HCT116 (cell line): ENCODE measurements at regions not wholly inside any gene's neighbourhood (a gene's known extent, or its start where the extent isn't known, plus 50 kb on each side); places are given as distances from the start of the nearest gene placed in this dataset.

ENCODE experiments used
- ATAC-seq: fragments of 200-7000 bp; cut with Tn5 transposase; 2 replicates; pipeline ENCODE4 v1.9.1; 2020; ENCODE audit warnings: mild to moderate bottlenecking, moderate library complexity
- BruUV-seq: library from RNA; stranded (reverse); fragments of 400-500 nt; replicated peaks from 2 replicates; lab custom pipeline; 2021; lab: Mats Ljungman, UMichigan
- CTCF ChIA-PET: fragments of 300-600 bp; sonication (Branson Sonifier 250); formaldehyde crosslinking; loops from one replicate; lab custom pipeline; 2021; ENCODE audit warnings: antibody characterized with exemption; lab: Charles Lee
- POLR2A ChIA-PET: fragments of 300-600, 350-600 bp; sonication (Branson Sonifier 250); formaldehyde crosslinking; loops from one replicate; lab custom pipeline; 2021; ENCODE audit warnings: antibody characterized with exemption; lab: Charles Lee
- RAD21 ChIA-PET, 2 experiments: fragments of 300-600 bp; sonication (Branson Sonifier 250); formaldehyde crosslinking; loops; one replicate each; lab custom pipeline; 2023; ENCODE audit warnings: low total read pairs in 2 of 2; ENCODE audit not compliant: uncharacterized antibody in 2 of 2, unreplicated experiment in 2 of 2, low non-redundant PET in 1 of 2; lab: Charles Lee
- DNase-seq: peaks from one replicate; pipeline ENCODE4 v3.0.0-alpha.2; 2010; ENCODE audit warnings: low read depth, low spot score
- H2AFZ ChIP-seq: fragments of 200-600 bp; shearing (Covaris generic), sonication (generic); 2 replicates; pipeline ENCODE4 v1.6.1; 2017; ENCODE audit warnings: low read depth, mixed run types, mixed read lengths, antibody characterized with exemption, low read length; ENCODE audit not compliant: poor library complexity, severe bottlenecking
- H3K27ac ChIP-seq: 2 replicates; pipeline ENCODE4 v1.5.1; 2012; ENCODE audit warnings: low read depth, low read length
- H3K27me3 ChIP-seq: fragments of 200-600 bp; sonication (generic); 2 replicates; pipeline ENCODE4 v1.6.1; 2016; ENCODE audit warnings: mixed run types, low read length, mixed read lengths; ENCODE audit not compliant: insufficient read depth
- H3K36me3 ChIP-seq, 2 experiments: fragments of 200-500 bp in 1 of 2; fragments of 200-600 bp in 1 of 2; sonication (Bioruptor generic) in 1 of 2; sonication (generic) in 1 of 2; 2 replicates each; pipeline versions ENCODE4 v1.5.1 to v1.6.1; 2014 to 2016; ENCODE audit warnings: low read length in 2 of 2, inconsistent platforms in 1 of 2, mixed read lengths in 1 of 2, mixed run types in 1 of 2; ENCODE audit not compliant: insufficient read depth in 2 of 2, control insufficient read depth in 1 of 2
- H3K4me1 ChIP-seq, 2 experiments: fragments of 200-600 bp in 1 of 2; sonication (generic) in 1 of 2; 2 replicates each; pipeline versions ENCODE4 v1.5.1 to v1.6.1; 2012 to 2017; ENCODE audit warnings: low read length in 2 of 2, inconsistent platforms in 1 of 2, mild to moderate bottlenecking in 1 of 2, mixed read lengths in 1 of 2, mixed run types in 1 of 2, moderate library complexity in 1 of 2; ENCODE audit not compliant: insufficient read depth in 2 of 2, control insufficient read depth in 1 of 2
- H3K4me2 ChIP-seq: fragments of 200-600 bp; sonication (generic); 2 replicates; pipeline ENCODE4 v1.6.1; 2017; ENCODE audit warnings: mixed run types, low read length, mixed read lengths
- H3K4me3 ChIP-seq, 2 experiments: fragments of 200-600 bp in 1 of 2; sonication (generic) in 1 of 2; replicated peaks in 1 of 2; 2 replicates each; pipeline ENCODE4 v1.5.1; 2011 to 2016; ENCODE audit warnings: low read length in 2 of 2, control low read depth in 1 of 2, low read depth in 1 of 2, mild to moderate bottlenecking in 1 of 2, mixed read lengths in 1 of 2, mixed run types in 1 of 2
- H3K79me2 ChIP-seq: fragments of 200-600 bp; sonication (generic); 2 replicates; pipeline ENCODE4 v1.6.1; 2017; ENCODE audit warnings: mild to moderate bottlenecking, mixed run types, low read length, moderate library complexity, mixed read lengths; ENCODE audit not compliant: insufficient read depth
- H3K9ac ChIP-seq: fragments of 200-600 bp; sonication (generic); 2 replicates; pipeline ENCODE4 v1.6.1; 2016; ENCODE audit warnings: low read length, mixed read lengths
- H3K9me2 ChIP-seq: fragments of 200-600 bp; sonication (generic), shearing (Covaris generic); 2 replicates; pipeline ENCODE4 v1.6.1; 2017; ENCODE audit warnings: mixed run types, mild to moderate bottlenecking, moderate library complexity; ENCODE audit not compliant: insufficient read depth
- H3K9me3 ChIP-seq, 2 experiments: fragments of 200-500 bp in 1 of 2; fragments of 200-600 bp in 1 of 2; sonication (Bioruptor generic) in 1 of 2; sonication (generic) in 1 of 2; 2 replicates each; pipeline ENCODE4 v1.6.1; 2014 to 2017; ENCODE audit warnings: low read length in 2 of 2, mixed read lengths in 2 of 2, inconsistent platforms in 1 of 2, low read depth in 1 of 2, mild to moderate bottlenecking in 1 of 2, mixed run types in 1 of 2, moderate library complexity in 1 of 2; ENCODE audit not compliant: control insufficient read depth in 1 of 2, insufficient read depth in 1 of 2
- H4K20me1 ChIP-seq: fragments of 200-600 bp; sonication (generic), shearing (Covaris generic); 2 replicates; pipeline ENCODE4 v1.6.1; 2017; ENCODE audit warnings: mixed run types, mild to moderate bottlenecking, moderate library complexity; ENCODE audit not compliant: insufficient read depth
- CBX3 ChIP-seq: IDR thresholded peaks from 2 replicates; pipeline ENCODE4 v1.6.1; 2012; ENCODE audit warnings: low read depth
- ELF1 ChIP-seq: IDR thresholded peaks from 2 replicates; pipeline ENCODE4 v1.6.1; 2012; ENCODE audit warnings: low read depth, borderline replicate concordance
- EZH2 ChIP-seq: fragments of 200-600 bp; sonication (generic); IDR thresholded peaks from 2 replicates; pipeline ENCODE4 v1.6.1; 2017; ENCODE audit warnings: antibody characterized with exemption, mixed run types
- EZH2phosphoT487 ChIP-seq: fragments of 200-600 bp; IDR thresholded peaks from 2 replicates; pipeline ENCODE4 v1.6.1; 2018; ENCODE audit warnings: antibody characterized with exemption, borderline replicate concordance
- FOSL1 ChIP-seq: IDR thresholded peaks from 2 replicates; pipeline ENCODE4 v1.6.1; 2012; ENCODE audit warnings: low read depth
- JUND ChIP-seq: IDR thresholded peaks from 2 replicates; pipeline ENCODE4 v1.6.1; 2012
- POLR2A ChIP-seq: IDR thresholded peaks from 2 replicates; pipeline ENCODE4 v1.7.0; 2011; ENCODE audit warnings: borderline replicate concordance; ENCODE audit not compliant: insufficient read depth, insufficient read length; ENCODE audit errors: extremely low read depth
- POLR2AphosphoS5 ChIP-seq: IDR thresholded peaks from 2 replicates; pipeline ENCODE4 v1.6.1; 2011; ENCODE audit warnings: mild to moderate bottlenecking, low read depth, low read length, moderate library complexity
- RAD21 ChIP-seq: IDR thresholded peaks from 2 replicates; pipeline ENCODE4 v1.6.1; 2012; ENCODE audit warnings: low read depth, mild to moderate bottlenecking
- SIN3A ChIP-seq: IDR thresholded peaks from 2 replicates; pipeline ENCODE4 v1.6.1; 2012; ENCODE audit warnings: low read depth
- SP1 ChIP-seq: IDR thresholded peaks from 2 replicates; pipeline ENCODE4 v1.6.1; 2012; ENCODE audit warnings: low read depth
- SRF ChIP-seq: IDR thresholded peaks from 2 replicates; pipeline ENCODE4 v1.6.1; 2012; ENCODE audit warnings: low read depth
- TCF7L2 ChIP-seq: IDR thresholded peaks from 2 replicates; pipeline ENCODE4 v1.7.0; 2011; ENCODE audit warnings: borderline replicate concordance, inconsistent platforms; ENCODE audit not compliant: insufficient read depth, insufficient read length; ENCODE audit errors: extremely low read depth
- YY1 ChIP-seq: IDR thresholded peaks from 2 replicates; pipeline ENCODE4 v1.6.1; 2011; ENCODE audit warnings: low read length, low read depth, moderate library complexity, mild to moderate bottlenecking; ENCODE audit not compliant: insufficient replicate concordance; ENCODE audit errors: extremely low read depth
- ZFX ChIP-seq: fragments of 450-650 bp; IDR thresholded peaks from 2 replicates; pipeline ENCODE4 v1.6.1; 2017
- ZNF274 ChIP-seq: fragments of 200-500 bp; sonication (Bioruptor generic); IDR thresholded peaks from 2 replicates; pipeline ENCODE4 v1.6.1; 2014; ENCODE audit warnings: mild to moderate bottlenecking, low read depth, low read length, inconsistent platforms
- intact Hi-C: fragments of 100-400 bp; cut with micrococcal nuclease; formaldehyde crosslinking; loops from 2 replicates; pipeline ENCODE4 v1.10.0; 2022
- TF ChIP-seq, protein P1 (sequence below), 3 experiments: fragments of 200-600 bp in 1 of 3; sonication (generic) in 1 of 3; IDR thresholded peaks in 2 of 3; conservative IDR thresholded peaks in 1 of 3; 2 replicates each; pipeline ENCODE4 v1.5.1; 2012 to 2017; ENCODE audit warnings: low read depth in 2 of 3, low read length in 2 of 3, antibody characterized with exemption in 1 of 3, borderline replicate concordance in 1 of 3, control low read depth in 1 of 3, mild to moderate bottlenecking in 1 of 3, mixed read lengths in 1 of 3, mixed run types in 1 of 3, moderate library complexity in 1 of 3; ENCODE audit not compliant: insufficient read depth in 1 of 3
- TF ChIP-seq, protein P2 (sequence below): IDR thresholded peaks from 2 replicates; pipeline ENCODE4 v1.6.1; 2012
- TF ChIP-seq, protein P3 (sequence below): IDR thresholded peaks from 2 replicates; pipeline ENCODE4 v1.6.1; 2011; ENCODE audit warnings: mild to moderate bottlenecking, low read length, moderate library complexity; ENCODE audit not compliant: insufficient replicate concordance; ENCODE audit errors: extremely low read depth

DNA sequence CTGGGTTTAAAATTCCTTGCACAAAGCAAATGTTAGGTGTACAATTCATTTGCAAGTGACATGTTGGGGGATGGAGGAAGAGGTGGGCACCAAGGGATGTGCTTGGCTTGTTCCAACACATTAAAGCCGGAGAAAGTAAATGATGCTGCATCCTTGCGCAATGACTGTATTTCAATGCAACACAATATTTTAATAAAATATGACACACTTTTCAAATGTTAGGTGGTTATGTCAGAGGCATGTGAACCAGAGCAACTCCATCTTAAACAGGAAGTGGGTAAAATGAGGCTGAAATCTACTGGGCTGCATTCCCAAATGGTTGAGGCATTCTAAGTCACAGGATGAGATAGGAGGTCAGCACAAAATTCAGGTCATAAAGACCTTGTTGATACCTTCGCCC is 53.6 kb upstream of the ARHGAP5 start:
- H3K4me3 ChIP-seq = no peak overlapping the region
- H3K79me2 ChIP-seq = no peaks in the 10 kb centered on the region
- RAD21 ChIA-PET = no interaction called here
- POLR2A ChIA-PET = no interaction called here
- 0 out of 4 replicates have a peak, but pooled peaks cover 2% of the 10 kb centered on the region in 2 experiments for H3K4me1 ChIP-seq
- TF ChIP-seq SP1 = no peak
- no peak for TF ChIP-seq CBX3
- TF ChIP-seq SRF = no peak
- no peak for TF ChIP-seq SIN3A
- TF ChIP-seq EZH2phosphoT487 = no peak
- TF ChIP-seq YY1 = no peak
- no peak for TF ChIP-seq POLR2A
- no peak for TF ChIP-seq FOSL1
- no peak for TF ChIP-seq POLR2AphosphoS5
- TF ChIP-seq ZFX = no peak
- TF ChIP-seq, protein P1, sequence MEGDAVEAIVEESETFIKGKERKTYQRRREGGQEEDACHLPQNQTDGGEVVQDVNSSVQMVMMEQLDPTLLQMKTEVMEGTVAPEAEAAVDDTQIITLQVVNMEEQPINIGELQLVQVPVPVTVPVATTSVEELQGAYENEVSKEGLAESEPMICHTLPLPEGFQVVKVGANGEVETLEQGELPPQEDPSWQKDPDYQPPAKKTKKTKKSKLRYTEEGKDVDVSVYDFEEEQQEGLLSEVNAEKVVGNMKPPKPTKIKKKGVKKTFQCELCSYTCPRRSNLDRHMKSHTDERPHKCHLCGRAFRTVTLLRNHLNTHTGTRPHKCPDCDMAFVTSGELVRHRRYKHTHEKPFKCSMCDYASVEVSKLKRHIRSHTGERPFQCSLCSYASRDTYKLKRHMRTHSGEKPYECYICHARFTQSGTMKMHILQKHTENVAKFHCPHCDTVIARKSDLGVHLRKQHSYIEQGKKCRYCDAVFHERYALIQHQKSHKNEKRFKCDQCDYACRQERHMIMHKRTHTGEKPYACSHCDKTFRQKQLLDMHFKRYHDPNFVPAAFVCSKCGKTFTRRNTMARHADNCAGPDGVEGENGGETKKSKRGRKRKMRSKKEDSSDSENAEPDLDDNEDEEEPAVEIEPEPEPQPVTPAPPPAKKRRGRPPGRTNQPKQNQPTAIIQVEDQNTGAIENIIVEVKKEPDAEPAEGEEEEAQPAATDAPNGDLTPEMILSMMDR (IDR thresholded peaks at IDR 0.05 in 2 of 3, conservative IDR thresholded peaks at IDR 0.05 in 1 of 3; ENCODE audit: borderline replicate concordance in 1 of 3, insufficient read depth in 1 of 3, low read depth in 2 of 3, low read length in 2 of 3) = no peak
- TF ChIP-seq, protein P2, sequence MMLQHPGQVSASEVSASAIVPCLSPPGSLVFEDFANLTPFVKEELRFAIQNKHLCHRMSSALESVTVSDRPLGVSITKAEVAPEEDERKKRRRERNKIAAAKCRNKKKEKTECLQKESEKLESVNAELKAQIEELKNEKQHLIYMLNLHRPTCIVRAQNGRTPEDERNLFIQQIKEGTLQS = no peak
- no peak for TF ChIP-seq RAD21
- TF ChIP-seq, protein P3, sequence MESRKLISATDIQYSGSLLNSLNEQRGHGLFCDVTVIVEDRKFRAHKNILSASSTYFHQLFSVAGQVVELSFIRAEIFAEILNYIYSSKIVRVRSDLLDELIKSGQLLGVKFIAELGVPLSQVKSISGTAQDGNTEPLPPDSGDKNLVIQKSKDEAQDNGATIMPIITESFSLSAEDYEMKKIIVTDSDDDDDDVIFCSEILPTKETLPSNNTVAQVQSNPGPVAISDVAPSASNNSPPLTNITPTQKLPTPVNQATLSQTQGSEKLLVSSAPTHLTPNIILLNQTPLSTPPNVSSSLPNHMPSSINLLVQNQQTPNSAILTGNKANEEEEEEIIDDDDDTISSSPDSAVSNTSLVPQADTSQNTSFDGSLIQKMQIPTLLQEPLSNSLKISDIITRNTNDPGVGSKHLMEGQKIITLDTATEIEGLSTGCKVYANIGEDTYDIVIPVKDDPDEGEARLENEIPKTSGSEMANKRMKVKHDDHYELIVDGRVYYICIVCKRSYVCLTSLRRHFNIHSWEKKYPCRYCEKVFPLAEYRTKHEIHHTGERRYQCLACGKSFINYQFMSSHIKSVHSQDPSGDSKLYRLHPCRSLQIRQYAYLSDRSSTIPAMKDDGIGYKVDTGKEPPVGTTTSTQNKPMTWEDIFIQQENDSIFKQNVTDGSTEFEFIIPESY = no peak
- no peak for TF ChIP-seq TCF7L2
- TF ChIP-seq ELF1 = no peak
- no peak for TF ChIP-seq JUND
- no peak for TF ChIP-seq EZH2
- no peak for TF ChIP-seq ZNF274
- TF ChIP-seq, all 23 proteins: peak for 0
- no peaks in the 10 kb centered on the region for H3K36me3 ChIP-seq
- H2AFZ ChIP-seq = no peak overlapping the region
- no peak overlapping the region for H3K27ac ChIP-seq
- no peaks in the 10 kb centered on the region for H4K20me1 ChIP-seq
- intact Hi-C loops = no loop called here
- CTCF ChIA-PET = no interaction called here
- no peak overlapping the region for H3K9ac ChIP-seq
- no peak overlapping the region for H3K4me2 ChIP-seq
- DNase-seq (no peak), ATAC-seq (no peak)
- H3K9me2 ChIP-seq = no peaks in the 10 kb centered on the region
- no peaks in the 10 kb centered on the region for H3K9me3 ChIP-seq
- no TSS peak for BruUV-seq
- H3K27me3 ChIP-seq = no peaks in the 10 kb centered on the region
